Superior temporal gyrus (tissue), 1 donor: ENCODE measurements at regions not wholly inside any gene's neighbourhood (a gene's known extent, or its start where the extent isn't known, plus 50 kb on each side); places are given as distances from the start of the nearest gene placed in this dataset.
"Not testable (repeated sequence)": the region's sequence is repeated elsewhere in the genome, so short reads cannot be mapped to it uniquely, and the experiment has no call there.

Source experiments
- DNase-seq: peaks from one replicate; pipeline ENCODE4 v3.0.0-alpha.2; 2016; ENCODE audit errors: extremely low spot score

DNA sequence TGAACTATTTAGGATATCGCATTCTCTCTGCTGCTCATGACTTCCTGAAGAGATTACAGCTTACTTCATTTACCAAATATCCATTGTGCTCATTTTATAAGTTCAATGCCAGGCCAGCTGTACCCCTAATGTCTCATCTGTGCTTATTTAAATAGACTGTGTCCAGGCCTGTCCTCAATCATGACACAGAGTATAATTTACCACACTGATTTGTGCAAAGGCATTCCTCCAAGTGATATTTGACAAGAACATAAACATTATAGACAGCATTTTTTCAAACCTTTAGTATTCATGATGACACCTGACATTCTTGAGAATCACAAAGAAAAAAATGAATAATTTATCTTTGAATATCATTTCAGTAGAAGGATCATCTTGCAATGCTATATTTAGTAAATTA is 260.1 kb upstream of the SEMA3D start:
- DNase-seq: no peak

- no peak for DNase-seq
These were observed 239.7 kb upstream of the SEMA3D start for GRCh38 chr7:85426487-85426960.

DNA sequence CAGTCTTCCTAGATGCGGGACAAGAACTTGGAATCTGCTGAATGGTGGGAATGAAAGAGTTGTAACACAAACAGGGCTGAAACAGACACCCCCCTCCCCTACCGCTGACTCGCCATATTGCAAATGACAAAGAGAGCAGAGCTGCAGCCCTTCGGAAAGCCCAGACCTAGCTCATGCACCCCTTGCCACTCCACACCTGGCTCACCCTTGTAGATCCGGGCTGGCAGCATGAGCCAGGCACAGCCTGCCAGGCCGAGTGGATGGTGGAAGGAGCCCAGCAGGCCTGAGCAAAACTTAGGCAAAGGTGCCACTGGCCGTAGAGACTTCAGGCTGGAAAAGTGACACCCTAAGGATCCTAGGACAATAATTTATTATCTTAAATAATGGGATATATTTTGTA is 237.4 kb upstream of the SEMA3D start:
- DNase-seq: no peak

GRCh38 chr7:85423209-85423895 is 236.5 kb upstream of the SEMA3D start:
- DNase-seq: no peak

GRCh38 chr7:85415743-85416142 is 228.9 kb upstream of the SEMA3D start:
- no peak for DNase-seq

DNA sequence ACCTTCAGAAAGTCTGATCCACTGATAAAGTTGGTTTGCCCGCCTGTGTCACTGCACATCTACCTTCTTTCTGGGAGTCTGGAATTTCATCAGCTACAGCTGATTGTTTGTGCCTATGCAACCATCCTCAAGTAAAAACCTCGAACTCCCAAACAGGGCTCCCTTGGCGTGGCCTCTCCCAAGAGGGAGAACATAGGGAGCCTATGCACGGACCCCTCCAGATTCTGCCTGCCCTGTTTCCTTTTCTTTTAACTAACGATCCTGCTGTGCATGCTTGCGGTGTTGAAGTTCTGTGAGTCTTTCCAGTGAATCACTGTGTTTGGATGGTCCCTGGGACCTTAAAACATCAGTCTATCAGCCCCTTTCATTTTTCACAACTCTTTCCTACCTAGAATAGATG is 226.9 kb upstream of the SEMA3D start:
- DNase-seq: no peak

DNA sequence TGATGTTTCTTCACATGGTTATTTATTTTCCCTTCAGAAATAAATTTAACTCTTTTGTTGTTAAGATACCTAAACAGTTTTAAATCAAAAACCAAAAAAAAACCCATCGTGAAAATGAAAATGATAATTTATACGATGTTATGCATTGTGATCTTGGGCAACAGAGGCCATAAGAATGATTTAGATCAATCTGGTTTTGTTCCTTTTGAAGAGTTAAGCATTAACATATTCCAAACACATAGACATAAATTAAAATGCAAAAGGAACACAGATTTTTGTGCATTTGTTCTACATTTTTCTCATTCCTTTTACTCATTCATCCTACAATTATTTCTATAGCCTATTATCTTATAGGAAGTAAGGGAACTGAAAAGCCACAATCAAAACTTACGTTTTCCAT is 226.1 kb upstream of the SEMA3D start:
- no peak for DNase-seq

DNA sequence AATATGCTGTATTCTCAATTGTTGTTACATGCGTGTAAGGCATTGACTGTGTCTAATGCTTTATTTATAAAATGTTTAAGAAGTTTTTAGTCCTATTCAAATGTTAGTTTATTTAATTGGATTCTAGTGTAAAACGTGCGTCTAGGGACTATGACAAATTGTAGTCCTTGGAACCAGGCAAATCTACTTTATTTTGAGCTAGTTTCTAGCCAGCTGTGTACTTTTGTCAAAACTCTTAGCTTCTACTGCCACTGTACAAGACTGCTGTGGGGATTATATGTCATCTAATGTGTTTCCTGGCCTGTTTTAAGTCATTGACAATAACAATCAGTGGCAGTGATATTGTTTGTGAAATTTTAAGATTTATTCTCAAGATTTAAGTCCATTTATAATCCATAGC is 220.5 kb upstream of the SEMA3D start:
- no peak for DNase-seq

DNA sequence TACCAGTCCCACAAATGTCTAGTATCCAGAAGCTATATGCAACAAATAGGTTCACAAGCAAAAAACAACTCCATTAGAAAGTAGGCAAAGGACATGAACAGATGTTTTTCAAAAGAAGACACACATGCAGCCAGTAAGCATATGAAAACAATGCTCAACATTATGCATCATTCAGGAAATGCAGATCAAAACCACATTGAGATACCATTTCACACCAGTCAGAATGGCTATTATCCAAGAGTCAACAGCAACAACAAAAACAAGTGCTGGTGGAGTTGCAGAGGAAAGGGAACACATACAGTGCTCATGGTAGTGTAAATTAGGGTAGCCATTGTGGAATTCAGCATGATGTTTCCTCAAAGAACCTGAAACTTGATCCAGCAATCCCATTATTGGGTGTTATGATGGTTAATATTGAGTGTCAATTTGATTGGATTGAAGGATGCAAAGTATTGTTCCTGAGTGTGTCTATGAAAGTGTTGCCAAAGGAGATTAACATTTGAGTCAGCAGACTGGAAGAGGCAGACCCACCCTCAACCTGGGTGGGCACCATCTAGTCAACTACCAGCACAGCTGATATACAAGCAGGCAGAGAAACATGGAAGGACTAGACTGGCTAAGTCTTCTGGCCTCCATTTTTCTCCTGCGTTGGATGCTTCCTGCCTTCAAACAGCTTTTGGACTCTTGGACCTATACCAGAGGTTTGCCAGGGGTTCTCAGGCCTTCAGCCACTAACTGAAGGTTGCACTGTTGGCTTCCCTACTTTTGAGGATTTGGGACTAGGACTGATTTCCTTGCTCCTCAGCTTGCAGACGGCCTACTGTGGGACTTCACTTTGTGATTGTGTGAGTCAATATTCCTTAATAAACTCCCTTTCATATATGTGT is 218.4 kb upstream of the SEMA3D start:
- no peak for DNase-seq

DNA sequence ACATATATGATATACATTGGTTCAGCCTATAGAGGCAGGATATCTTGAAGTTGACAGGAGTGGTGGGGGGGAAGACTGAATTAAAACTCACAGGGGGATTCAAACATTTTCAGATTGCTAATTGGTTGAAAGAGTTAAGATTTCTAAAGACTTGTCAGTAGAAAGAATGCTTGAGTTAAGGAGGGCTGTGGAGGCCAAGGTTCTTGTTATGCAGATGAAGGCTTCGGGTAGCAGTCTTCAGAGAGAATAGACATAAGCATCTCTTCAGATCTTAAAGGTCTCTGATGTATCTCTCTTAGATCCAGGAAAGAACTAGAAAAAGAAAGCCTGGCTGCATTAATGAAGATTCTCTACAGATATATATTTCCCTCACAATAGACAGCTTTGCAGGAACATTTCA is 209.8 kb upstream of the SEMA3D start:
- DNase-seq: no peak

- DNase-seq: no peak
These were observed 205.9 kb upstream of the SEMA3D start for GRCh38 chr7:85392789-85393188.

- DNase-seq: no peak
These were observed 205.5 kb upstream of the SEMA3D start for GRCh38 chr7:85392326-85392725.

GRCh38 chr7:85386460-85386859 is 199.6 kb upstream of the SEMA3D start:
- DNase-seq: no peak

- no peak for DNase-seq
These were observed 197.5 kb upstream of the SEMA3D start for GRCh38 chr7:85384392-85384791.

- no peak for DNase-seq
These were observed 194.4 kb upstream of the SEMA3D start for GRCh38 chr7:85381212-85381611.

DNA sequence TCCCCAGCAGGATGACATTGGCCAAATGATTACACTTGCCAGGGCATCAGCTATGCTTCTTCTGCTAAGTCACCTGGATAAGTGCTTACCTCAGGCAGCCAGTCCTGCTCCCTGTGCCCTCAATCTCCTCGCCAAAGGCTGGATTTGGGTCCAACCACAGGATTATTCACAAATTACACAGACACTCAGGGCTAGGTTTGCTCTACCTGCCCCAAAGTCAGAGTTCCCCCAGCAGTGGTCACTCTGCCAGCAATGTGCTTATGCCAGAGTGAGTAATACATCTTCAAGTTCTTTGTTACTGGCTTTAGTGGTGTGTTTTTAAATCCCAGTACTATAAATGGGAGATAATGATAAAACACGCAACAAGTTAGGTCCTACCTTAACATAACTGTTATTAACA is 189.7 kb upstream of the SEMA3D start:
- no peak for DNase-seq

DNA sequence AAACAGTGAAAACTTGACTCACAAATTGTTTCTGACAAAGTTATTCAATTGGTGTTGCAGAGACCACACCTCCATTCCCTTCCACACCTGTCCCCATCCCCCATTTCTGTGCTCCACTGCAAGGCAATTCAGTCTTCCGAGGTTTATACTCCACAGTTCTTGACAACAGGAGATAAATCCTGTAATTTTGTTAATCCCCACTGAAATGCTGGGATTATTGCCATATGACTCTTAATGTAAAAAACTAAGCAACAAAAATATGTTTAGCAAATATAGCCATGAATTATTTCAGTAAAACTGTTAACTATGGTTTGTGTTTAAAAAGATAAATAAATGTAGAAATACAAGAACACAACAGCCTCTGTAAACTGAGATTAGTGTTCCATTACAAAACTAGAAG is 170.1 kb upstream of the SEMA3D start:
- DNase-seq: no peak

GRCh38 chr7:85343484-85343883 is 156.6 kb upstream of the SEMA3D start:
- DNase-seq: no peak

- DNase-seq: no peak
These were observed 155.9 kb upstream of the SEMA3D start for GRCh38 chr7:85342781-85343180.

DNA sequence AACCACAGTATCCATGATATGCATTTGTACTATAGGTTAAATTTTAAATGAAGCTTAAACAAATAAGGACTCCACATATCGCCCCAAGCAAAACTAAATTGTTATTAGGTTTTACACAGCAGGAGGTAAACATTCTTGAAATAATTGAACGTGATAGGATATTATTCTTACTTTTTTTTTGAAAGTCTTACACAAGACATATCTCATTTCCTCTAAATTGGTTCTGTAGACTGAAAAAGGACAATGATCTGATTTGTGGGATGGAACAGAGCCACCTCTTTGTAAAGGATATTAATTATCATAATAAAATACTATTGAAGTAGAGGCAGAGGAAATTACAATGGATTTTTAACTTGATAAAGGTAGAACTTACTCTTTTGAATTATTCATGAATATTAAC is 155.1 kb upstream of the SEMA3D start:
- no peak for DNase-seq

DNA sequence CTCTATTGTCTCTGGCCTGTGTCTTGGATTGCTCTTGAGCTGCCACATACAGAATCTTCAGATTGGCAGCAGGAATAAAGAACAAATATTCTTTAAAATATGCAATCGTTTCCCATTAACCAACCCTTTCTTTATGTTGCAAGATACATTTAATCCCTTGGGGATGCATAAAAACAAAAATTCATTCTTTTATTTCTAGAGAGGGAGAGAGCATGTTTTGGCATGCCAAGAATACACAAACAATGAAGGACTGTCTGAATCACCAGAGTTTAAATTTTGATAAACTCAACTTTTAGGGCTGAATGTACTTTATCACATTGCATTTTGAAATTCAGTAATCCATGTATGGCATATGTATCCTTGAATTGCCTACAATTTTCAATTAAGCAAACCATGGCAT is 154.3 kb upstream of the SEMA3D start:
- no peak for DNase-seq

- no peak for DNase-seq
These were observed 149.2 kb upstream of the SEMA3D start for GRCh38 chr7:85336086-85336485.

GRCh38 chr7:85335113-85335512 is 148.3 kb upstream of the SEMA3D start:
- DNase-seq: not testable (repeated sequence)
